Dedifferentiated amniotic fluid mesenchymal stem cell (primary cell): ENCODE measurements at regions not wholly inside any gene's neighbourhood (a gene's known extent, or its start where the extent isn't known, plus 50 kb on each side); places are given as distances from the start of the nearest gene placed in this dataset.

Experiments used
- DNase-seq: peaks from one replicate; pipeline ENCODE4 v3.0.0-alpha.2; 2016; ENCODE audit errors: extremely low spot score

GRCh38 chr14:101706509-101707067, 54.9 kb upstream of the PPP2R5C start:
- no peak for DNase-seq

- DNase-seq, result peak; percentile 84
Measured at GRCh38 chr14:101707068-101707842, 54.3 kb upstream of the PPP2R5C start.

GRCh38 chr14:101707863-101708620, 53.5 kb upstream of the PPP2R5C start:
- DNase-seq, result no peak

GRCh38 chr14:101708853-101709532, 52.5 kb upstream of the PPP2R5C start:
- DNase-seq, result no peak

GRCh38 chr14:101709533-101709881, 52.0 kb upstream of the PPP2R5C start:
- no peak for DNase-seq

GRCh38 chr14:101709962-101710931, 51.3 kb upstream of the PPP2R5C start:
- DNase-seq, result no peak

- no peak for DNase-seq
Measured at GRCh38 chr14:101711041-101711856, 50.3 kb upstream of the PPP2R5C start.
